Fibroblast of peridontal ligament (primary cell): ENCODE measurements at regions not wholly inside any gene's neighbourhood (a gene's known extent, or its start where the extent isn't known, plus 50 kb on each side); places are given as distances from the start of the nearest gene placed in this dataset.

Experiments used
- DNase-seq: peaks from one replicate; pipeline ENCODE4 v3.0.0-alpha.2; 2010; ENCODE audit errors: extremely low read depth

DNA sequence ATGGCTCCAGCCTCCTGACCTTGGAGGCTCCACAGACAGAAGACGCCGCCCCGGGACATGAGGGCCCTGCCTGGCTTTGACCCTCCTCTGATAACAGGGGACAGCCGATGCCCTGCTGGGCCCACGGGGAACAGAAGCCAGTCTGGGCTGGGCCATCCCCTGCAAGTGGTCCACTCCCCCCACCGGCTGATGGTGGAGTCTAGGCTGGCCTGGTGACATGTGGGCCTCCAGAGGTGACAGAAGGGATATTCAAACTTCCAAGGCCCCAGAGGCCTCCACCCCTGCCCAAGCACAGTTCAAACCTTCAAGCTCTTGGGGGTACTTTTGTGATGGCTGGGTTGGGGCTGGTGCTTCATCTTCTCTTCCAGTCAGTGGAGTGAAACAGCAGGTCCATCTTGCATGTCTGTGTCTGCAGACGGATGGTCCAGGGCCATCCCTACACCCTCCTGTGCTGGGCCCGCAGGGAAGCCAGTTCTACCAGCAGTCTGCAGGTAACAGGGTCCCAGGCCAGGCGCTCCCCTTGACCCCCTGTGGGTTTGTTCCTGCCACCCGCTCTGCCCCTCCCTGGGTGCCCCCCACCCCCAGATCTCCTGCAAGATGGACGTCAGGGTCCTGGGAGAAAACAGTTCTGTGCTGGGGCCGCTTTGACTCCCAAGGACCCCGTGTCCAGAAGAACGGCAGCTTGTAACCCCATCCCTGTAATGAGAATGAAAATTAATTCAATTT, 929.9 kb downstream of the BRD1 start:
- no peak for DNase-seq

DNA sequence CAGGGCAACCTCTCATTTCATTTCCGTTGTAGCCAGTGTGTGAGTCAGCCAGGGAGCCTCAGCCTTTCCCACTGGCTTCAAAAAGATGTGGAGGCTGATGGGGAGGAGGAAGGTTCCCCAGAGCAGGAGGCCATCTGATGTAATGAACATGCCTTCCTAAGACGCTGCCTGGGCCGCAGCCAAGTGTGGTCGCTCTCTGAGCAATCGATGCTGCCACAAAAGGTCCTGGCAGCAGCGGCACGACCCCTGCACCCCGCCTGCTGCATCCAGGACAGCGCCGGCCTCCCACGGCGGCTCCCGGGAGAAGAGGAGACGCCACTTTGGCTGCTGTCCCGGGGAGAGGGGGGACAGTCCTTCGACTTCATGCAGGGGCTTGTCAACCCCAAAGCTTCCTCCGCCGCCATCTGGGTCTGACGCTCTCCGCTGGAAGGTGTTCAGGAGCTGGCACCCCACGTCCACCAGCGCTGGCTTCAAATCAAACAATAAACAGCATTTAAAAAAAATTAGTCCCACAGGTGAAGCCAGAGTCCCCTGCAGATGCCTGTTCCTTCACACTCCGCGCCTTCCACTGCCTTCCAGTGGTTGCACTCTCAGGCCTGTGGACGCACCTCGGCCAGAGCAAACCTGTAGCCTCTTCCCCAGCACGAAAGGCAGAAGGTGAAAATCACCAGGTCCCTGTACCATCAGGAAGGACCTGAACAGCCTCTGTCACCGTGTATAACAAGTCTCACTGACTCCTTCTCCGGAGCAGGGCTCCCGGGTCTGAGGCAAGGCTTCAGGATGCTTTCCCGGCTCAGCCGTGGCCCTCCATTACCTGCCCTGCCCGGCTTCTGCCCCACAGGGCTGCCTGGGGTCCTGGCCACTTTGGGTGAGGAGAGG, 930.7 kb downstream of the BRD1 start:
- no peak for DNase-seq

DNA sequence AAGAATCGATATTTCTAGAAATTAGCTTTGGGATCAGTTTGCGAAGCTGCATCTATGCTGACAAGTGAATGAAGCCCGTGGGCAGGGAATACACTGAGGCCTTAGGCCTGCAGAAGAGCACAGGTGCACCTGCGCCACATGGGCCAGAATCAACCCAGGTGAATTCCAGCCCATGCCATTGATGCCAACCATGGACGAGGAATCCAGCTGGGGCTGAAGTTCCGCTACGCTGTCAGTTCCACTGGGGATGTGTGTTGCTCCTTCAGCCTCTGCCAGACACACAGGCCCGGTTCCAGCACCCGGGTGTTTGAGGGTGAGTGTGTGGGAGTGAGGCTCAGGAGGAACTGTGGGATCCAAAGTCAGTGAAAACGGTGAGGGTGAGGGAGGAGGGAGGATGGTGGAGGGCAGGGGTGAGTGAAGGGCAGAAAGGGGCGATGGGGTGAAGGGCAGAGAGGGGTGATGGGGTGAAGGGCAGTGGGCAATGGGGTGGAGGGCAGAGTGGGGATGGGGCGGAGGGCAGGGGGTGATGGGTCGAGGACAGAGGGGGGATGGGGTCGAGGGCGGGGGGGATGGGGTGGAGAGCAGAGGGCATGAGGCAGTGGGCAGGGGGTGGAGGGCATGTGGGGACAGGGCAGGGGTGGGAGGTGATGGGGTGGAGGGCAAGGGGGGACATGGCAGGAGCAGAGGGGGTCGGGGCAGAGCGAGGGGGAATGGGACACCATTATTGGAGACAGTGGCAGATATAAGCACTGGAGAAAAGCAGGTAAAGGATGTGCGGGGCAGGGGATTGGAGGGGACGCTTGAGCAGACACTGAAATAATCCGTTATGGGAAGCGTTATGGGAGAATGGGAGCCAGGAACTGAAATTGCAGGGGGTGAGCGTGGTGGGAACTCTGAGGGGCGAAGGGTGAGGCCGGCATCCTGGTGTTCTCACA, 931.6 kb downstream of the BRD1 start:
- no peak for DNase-seq

DNA sequence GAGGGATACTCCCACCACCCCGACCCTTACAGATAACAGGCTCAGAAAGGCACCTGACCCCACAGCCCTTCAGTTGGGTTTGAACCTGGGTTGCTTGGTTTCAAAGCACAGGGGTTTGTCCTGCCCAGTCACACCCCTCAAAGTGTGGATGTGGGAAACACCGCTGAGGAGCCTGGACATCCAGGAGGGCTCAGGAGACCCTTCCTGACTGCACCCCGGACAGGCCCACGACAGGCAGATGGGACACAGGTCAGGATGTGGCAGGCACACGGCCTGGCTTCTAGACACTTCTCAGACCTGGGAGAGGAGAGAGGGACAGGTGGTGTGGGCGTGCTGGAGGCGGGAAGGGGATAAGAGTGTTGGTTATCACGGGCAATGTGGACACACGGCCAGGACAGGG, 932.3 kb downstream of the BRD1 start:
- no peak for DNase-seq

DNA sequence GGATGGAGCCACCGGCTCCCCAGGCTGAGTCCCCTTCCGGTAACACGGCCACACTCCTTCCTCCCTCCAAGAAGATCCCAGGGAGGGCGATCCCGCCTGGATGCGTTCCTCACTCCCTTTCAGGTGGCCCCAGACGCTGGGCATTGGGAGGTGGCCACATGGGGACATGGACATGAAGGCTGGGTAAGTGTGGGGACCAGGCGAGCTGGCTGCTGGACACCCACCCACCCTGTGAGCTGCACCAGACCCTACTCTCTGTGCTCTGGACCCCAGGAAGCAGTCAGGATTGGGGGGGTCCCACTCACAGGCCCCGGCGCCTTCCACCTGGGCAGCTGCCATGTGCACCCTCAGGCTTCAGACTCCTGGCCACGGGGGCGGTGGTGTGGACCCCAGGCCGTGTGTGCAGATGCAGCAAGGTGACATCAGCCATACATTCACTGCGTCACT, 932.8 kb downstream of the BRD1 start:
- no peak for DNase-seq

DNA sequence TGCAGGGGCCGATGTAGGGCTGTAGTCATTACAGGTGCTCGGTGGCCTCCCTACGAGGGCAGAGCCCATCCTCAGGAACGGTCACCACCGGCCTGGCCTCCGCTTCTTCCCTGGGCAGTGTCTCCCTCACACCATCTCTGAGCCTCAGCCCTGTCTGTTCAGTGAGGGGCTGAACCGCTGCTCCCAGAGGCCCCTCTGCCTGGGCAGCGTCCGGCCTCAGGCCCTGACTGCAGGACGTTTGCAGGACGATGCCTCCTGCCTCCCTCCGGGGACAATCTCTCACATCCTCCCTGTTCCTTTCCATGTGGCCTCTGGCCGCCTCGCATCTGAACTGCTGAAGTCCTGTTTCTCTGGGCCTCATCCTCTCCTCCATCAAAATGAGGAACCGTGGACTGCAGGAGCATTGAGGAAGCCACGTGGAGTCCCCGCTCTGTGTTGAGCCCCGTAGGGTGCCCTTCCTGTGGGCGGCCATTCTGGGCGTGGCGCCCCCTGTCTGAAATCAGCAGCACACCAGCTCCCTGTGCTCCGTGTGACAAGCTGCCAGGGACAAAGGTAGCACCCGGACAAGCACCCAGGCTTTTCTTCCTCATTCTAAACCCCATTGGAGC, 933.5 kb downstream of the BRD1 start:
- DNase-seq, result no peak

DNA sequence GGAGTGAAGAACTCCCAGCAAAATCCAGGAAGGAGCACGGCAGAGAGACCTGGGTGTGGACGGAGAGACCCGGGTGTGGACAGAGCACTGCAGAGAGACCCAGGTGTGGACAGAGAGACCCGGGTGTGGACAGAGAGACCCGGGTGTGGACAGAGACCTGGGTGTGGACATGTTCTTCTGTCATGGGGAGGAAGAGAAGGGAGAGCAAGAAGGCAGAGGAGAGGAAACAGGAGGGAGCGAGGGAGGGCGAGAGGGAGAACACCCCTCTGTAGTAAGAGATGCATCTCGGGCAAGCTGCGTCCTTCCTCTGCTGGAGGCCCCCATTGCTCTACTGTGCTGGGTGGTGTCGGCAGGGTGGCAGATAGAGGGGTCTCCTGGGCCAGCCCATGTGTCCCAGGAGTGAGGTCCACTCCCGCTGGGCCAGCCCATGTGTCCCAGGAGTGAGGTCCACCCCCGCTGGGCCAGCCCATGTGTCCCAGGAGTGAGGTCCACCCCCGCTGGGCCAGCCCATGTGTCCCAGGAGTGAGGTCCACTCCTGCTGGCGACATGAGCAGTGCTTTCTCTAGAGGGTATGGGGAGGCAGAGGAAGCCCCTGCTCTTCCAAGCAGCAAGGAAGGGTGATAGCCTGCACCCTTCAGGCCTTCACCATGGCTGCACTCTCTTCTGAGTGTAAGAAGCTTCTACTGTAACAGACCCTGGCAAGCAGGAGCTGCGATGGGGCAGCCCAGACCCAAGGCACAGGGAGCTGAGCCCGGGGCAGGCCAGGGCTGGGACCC, 934.2 kb downstream of the BRD1 start:
- DNase-seq, result no peak

DNA sequence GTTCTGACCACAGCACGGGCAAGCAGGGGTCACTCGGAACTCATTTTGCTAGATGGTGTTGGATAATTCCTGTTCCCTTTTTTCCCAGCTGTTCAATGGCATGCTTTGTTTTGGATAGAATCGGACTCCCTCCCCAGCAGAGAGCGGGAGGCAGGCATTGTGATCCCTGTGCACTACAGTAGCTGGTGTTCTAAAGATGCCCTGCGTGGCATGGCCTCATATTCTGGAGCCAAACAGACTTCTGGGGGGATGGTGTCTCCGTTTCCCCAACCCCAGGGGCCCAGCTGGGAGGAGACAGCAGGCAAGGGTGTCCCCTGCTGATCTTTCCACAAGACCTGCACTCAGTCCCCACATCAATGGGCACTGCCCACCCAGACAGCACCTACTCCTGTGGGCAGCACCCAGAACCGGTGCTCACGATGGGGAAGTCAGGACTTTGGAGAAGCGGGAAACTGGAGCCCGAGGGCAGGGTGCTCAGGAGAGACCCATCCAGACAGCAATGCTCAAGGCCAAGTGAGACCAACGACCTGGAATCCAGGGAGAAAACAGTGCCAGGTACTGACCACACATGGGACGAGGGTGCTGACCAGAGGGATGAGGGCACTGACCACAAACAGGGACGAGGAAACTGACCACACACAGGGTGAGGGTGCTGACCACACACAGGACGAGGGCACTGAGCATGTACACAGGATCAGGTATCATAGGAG, 934.9 kb downstream of the BRD1 start:
- no peak for DNase-seq

DNA sequence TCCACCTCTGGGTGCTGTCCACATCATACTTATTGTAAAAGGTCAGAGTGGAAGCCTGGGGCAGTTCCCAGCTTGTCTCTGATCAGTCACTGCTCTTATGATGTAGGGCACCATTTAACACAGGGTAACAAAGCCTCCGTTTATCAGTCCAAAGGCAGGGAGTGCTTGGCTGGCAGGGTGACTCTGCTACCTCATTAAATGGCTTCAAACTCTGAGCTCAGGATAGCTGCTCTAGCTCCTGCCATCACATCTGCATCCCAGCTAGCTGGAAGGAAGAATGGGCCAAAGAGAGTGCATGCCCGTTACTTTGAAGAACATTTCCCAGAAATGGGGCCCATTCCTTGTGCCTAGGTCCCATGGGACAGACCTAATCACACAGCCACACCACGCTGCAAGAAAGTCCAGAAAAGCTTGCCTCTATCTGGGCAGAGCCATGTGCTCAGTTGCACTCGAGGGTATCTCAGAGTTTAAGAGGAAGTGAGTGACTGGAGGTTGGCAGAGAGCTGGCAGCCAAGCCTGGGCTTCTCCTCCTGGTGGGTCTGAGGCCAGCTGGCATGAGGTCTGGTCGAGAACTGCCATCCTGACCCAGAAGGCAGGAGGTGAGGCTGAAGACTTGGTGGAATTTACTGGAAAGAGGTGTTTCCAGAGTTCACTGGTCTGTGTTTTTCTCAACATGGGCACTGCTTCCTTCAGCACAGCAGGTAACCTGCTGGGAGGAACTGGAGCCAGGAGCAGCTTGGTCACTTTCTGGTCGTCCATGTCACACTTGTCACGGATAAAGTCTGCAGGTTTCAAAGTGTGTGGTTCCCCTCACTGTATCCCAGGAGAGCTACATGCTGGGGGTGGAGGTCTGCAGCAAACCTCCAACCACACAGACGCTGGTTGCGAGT, 935.7 kb downstream of the BRD1 start:
- no peak for DNase-seq

DNA sequence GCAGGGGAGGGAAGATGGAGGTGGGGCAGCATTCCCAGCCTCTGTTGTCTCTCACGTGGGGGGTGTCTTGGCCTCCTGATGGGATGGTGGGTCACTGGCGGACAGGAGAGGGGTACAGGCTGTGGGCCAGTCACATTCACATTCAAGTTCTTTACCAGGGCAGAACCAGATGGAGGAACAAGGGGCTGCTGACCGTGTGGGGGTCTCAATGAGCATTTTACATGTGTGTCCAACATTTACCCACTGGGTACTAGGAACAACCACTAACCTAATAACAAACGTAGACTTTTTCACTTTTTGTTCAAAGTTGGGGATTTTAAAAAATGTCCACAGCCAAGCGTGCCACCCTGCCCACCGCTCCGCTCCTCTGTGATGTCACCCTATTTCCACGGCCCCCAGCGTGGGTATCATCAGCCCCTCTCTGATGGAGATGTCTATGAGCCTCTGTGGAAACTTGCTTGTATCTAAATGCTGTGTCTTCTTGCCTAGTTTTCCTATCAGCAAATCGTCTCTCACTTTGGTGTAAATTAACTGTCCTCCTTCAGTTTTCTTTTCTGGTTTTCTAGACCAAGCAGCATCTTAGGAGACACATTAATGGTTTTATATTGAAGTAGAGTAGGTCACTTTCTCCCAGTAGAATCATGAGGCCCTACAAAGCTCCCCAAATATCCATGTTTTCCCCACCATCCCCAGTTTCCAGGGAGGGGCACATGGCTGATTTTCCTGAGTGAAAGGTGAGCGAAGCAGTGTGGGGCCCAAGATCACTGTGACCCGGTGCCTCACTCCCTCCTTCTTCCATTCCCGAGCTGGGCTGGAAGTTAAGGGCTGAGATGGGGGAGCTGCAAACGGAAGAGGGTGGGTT, 936.7 kb downstream of the BRD1 start:
- no peak for DNase-seq

DNA sequence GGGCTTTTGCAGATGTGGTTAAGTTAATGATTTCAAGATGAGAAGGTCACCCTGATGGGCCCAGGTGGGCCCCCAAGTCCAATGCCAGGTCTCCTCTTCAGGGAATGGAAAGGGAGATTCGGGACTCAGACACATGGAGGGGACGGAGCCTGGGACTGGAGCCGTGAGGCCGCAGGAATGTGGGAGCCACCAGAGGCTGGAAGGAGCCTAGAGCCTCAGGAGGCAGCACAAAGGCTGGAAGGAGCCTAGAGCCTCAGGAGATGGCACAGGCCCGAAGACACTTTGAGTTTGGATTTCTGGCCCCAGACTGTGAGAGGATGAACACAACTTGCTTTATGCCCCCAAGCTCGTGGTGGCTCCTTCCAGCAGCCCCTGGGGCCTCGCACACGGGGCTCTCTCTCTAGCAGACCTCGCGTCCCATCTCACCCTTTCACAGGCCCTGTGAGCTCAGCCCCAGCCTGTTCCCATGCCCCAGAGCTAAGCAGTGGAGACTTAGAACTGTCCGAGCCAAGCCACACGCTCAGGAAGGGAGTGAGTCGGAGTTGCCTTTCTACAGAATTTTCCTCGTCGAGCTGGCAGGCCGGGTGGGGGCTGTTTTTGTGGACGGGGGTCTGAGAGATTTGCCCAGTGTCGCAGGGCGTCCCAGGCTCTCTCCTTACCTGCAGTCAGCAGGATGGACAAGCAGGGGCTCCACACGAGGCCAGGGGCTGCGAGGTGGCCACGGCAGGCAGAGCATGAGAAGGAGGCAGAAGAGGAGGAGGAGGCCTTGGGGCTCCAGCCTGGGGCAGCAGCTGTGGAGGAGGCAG, 937.6 kb downstream of the BRD1 start:
- DNase-seq, result no peak

DNA sequence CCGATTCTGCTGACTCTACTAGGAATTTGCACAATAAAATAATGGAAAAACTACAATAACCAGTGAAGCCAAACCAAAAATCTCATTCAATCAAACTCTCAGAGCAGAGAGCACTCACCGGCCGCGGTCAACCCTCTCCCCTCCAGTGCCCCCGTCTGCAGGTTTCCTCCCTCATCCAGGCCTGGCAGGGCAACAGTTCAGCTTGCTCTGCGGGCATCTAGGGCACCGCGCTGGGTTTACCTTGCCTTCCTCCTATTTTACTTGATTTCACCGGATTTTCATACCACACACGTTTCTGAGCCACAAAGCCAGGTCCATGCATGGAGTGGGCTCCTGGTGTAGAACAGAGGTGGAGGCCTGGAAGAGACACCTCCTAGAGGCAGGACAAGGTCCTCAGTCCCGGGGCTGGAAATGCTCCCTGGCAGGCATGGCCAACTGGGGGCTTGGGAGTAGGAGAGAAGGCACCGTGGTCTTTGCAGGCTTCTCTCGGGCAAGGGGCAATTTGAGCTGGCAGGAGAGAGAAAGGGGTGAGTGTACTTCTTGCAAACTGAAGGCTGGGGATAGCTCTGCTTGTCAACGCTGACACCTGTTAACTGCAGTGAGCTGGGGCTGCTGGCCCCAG, 938.4 kb downstream of the BRD1 start:
- DNase-seq, result no peak

DNA sequence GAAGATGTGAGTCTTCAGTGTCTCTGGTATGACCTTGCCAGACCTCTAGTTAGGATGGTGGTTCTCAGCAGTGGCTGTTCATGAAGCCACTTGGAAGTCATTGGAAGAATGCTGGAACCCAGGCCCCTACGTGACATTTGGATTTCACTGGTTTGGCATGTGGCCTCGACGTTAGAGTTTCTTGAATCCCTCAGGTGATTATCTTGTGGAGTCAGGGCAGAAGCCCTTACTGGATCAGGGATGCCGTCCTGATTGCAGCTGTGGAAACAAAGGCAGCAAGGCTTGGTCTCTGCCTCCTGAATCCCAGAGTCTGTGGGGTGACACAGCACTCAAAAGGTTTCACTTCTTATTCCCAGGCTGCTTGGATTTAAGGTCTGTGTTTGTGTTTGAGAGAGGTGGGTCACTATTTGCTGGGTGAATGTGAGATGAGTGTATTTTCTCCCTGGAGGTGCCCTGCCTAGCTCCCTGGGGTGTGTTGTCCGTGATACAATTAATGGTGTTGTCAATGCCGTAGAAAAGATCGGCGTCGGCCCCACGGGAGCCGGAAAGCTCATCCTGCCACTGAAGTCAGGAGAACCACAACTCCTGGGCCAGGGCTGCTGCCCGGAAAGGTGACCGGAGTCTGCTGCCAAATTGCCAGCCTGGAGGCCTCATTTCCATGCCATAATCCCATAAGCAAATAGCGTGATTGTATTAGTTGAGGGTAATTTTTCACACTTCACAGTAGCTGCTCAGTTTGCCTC, 939.0 kb downstream of the BRD1 start:
- no peak for DNase-seq

DNA sequence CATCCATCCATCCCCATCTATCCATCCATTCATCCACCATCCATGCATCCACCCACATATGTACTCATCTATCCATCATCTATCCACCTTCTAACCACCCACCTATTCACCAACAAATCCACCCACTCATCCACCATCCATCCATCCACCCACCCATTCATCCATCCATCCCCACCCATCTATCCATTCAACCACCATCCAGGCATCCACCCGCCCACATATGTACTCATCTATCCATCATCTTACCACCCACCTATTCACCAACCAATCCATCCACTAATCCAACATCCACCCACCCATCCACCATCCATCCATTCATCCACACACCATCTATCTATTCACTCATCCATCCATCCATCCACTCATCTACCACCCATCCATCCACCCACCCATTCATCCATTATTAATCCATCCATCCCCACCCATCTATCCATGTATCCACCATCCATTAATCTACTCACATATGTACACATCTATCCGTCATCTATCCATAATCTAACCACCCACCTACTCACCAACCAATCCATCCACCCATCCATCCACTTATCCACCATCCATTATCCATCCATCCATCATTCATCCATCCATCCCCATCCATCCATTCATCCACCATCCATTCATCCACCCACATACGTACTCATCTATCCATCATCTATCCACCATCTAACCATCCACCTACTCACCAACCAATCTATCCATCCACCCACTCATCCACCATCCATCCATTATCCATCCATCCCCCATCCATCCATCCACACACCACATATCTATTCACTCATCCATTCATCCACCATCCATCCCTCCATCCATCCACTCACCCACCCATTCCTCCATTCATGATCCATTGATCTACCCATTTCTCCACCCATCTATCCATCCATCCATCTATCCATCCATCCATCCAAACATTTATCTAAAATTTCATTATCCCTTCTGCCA, 940.0 kb downstream of the BRD1 start:
- DNase-seq, result no peak
